NCI-H128 (cell line): ENCODE measurements at regions not wholly inside any gene's neighbourhood (a gene's known extent, or its start where the extent isn't known, plus 50 kb on each side); places are given as distances from the start of the nearest gene placed in this dataset.
A peak's percentile ranks its signal among the peaks of the same experiment; 100 is the strongest.

Experiments
- DNase-seq: peaks from one replicate; lab custom pipeline; 2025; ENCODE audit not compliant: unreplicated experiment; lab: John Stamatoyannopoulos, UW

DNA sequence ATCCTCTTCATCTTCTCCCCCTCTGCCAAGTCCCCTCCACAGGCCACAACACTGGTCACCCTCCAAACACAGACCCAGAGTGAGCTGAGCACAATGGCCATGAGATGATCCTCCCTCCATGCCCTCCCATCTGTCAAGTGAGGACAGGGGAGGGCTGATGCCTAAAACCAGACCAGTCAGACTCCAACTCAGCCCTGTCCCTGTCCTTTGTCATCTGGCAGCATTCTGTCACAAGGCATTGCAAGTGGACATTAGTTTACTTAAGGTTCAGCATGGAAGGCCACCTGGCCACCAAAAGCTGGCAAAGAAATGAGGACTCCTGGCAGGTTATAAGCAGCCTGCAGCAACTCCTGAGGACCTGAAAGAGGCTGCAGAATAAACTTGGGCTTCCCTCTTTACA, 136.2 kb upstream of the SLC30A5 start:
- DNase-seq = no peak

- no peak for DNase-seq
Measured at GRCh38 chr5:68958428-68958827, 135.4 kb upstream of the SLC30A5 start.

DNA sequence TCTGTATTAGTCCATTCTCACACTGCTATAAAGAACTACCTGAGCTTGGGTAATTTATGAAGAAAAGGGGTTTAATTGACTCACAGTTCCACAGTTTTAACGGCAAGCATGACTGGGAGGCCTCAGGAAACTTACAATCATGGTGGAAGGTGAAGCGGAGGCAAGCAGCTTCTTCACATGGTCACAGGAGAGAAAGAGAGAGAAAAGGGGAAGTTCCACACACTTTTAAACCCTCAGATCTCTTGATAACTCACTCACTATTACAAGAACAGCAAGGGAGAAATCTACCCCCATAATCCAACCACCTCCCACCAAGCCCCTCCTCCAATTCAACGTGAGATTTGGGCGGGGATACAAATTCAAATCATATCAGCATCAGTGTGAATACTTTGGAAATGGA, 133.4 kb upstream of the SLC30A5 start:
- DNase-seq = no peak

- no peak for DNase-seq
Measured at GRCh38 chr5:68960961-68961360, 132.9 kb upstream of the SLC30A5 start.

DNA sequence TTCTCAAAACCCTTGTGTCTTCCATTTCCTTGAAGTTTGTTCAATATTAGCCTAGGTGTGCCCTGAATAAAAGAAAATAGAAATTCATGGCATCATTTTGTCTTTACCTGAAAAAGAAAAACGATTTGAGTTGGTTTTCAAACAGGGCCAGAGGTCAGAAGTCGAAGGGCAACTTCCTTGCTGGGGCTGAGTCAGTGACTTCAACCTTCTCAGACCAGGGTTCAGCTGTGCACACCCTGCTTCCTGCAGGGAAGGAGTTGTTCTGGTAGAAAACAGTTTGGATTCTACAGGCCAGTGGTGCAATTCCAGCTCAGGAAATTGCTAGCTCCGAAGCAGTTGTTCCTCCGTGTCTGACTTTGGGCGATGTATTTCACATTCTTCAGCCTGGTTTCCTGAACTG, 132.1 kb upstream of the SLC30A5 start:
- DNase-seq = no peak

- peak; percentile 2 for DNase-seq
Measured at GRCh38 chr5:68962757-68963484, 130.9 kb upstream of the SLC30A5 start.

- DNase-seq = no peak
Measured at GRCh38 chr5:68964679-68965078, 129.1 kb upstream of the SLC30A5 start.

DNA sequence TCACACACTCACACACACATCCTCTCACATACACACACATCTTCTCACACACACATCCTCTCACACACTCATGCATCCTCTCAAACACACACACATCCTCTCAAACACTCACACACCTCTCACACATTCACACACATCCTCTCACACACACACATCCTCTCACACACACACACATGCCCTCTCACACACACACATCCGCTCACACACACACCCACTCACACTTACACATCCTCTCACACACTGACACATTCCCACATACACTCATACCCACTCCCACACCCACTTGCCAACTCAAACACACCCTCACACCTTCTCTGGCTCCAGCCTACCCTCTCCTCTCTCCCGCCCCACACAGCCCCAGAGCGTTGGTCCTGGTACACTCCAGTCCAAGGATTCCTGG, 127.9 kb upstream of the SLC30A5 start:
- no peak for DNase-seq

- DNase-seq = no peak
Measured at GRCh38 chr5:68966596-68966995, 127.2 kb upstream of the SLC30A5 start.

DNA sequence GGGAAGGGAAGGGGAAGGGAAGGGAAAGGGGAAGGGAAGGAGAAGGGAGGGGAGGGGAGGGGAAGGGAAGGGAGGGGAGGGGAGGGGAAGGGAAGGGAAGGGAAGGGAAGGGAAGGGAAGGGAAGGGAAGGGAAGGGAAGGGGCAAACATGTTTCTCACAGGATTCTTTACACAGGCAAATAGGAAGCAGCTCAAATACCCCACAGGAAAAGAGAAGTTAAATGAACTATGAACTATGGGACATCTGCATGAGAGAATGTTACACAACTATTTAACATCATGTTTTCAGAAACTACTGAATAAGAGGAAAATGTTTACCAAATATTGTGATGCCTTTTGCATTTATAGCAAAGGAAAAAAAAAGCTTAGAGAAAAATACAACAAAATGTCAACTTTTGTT, 125.4 kb upstream of the SLC30A5 start:
- DNase-seq = no peak

DNA sequence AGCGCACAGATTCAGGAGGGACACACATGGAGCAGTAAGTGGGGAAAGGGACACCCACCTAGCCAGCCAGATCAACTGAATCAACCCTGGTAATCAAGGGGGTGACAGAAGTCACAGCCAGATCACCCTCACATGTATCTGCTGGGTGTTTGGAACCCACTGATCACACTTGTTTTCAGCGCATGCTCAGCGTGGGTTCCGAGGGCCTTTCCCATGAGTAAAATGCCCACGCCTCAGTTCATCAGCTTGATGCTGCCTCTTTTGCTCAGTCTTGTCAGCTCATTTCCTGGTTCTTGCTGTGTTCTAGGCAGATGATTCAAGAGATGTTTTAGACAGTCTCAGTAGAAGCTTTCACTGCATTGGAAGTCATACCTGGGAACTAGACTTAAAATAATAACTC, 123.2 kb upstream of the SLC30A5 start:
- no peak for DNase-seq

- DNase-seq = no peak
Measured at GRCh38 chr5:68973696-68974095, 120.1 kb upstream of the SLC30A5 start.

GRCh38 chr5:68983043-68983442, 110.8 kb upstream of the SLC30A5 start:
- DNase-seq = no peak

DNA sequence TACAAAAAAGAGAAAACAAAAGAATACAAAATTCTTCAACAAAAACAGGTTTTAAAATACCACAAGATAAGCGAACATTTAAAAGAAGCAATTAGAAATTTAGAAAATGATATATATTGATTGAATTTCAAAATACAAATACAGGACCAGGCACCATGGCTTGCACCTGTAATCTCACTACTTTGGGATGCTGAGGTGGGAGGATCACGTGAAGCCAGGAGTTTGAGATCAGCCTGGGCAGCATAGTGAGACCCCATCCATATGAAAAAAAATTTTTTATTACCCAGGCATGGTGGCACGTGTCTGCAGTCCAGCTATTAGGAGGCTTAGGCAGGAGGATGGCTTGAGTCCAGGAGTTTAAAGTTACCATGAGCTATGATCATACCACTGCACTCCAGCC, 109.9 kb upstream of the SLC30A5 start:
- no peak for DNase-seq

- no peak for DNase-seq
Measured at GRCh38 chr5:68991279-68992084, 102.3 kb upstream of the SLC30A5 start.

GRCh38 chr5:68994645-68995044, 99.2 kb upstream of the SLC30A5 start:
- DNase-seq = no peak

DNA sequence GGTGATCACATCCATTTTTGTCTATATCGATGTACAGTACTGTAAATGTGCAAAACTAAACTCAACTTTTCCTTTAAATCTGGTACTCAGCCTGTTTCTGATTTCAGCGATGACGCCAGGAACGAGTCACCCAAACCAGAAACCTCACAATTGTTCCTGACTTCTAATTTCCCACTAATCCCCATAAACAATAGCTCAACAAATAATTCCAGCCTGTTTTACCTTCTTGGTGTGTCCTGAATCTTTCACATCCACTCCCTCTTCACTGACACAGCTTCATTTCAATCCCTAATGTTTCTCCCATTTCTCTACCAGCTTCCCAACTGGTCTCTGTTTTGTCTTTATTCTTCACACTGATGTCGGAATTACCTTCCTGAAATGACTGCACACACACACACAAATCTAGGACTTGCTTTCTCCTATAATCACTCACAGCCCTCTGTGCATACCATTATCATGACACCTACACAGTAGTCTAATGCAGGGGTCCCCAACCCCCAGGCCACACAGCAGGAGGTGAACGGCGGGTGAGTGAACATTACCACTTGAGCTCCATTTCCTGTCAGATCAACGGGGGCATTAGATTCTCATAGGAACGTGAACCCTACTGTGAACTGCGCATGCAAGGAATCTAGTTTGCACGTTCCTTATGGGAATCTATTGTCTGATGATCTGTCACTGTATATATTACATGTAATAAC, 97.8 kb upstream of the SLC30A5 start:
- DNase-seq = no peak

GRCh38 chr5:68999181-68999580, 94.6 kb upstream of the SLC30A5 start:
- no peak for DNase-seq

DNA sequence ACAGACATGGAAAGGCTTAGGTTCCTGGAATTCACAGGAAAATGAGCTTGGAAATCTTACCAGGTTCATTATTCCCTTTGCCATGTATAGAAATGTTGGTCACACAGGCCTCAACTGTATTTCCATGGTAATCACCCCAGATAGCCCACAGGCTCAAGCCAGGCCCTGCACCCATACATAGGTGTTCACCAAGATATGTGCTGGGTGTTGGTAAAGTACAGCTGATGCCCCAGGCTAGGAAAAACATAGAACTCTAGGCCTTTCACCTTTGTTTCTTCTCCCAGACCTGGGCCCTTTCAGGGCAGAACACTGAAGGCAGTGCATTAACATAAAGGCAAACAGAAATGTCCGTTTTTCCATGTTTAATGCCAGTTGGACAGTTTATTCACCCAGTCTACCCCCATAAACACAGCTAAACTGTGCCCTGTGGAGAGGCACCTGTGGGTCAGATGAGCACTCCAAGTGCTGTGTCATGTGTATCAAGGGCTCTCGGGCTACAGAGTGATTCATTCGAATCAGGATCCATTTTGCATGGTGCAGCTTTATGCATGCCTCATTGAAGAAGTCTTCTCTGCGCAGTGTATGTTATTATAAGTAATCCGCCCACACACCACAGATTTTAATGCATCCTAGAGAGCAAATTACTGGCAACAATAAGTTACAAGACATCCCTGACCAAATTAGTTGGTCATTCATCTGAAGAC, 93.4 kb upstream of the SLC30A5 start:
- no peak for DNase-seq

DNA sequence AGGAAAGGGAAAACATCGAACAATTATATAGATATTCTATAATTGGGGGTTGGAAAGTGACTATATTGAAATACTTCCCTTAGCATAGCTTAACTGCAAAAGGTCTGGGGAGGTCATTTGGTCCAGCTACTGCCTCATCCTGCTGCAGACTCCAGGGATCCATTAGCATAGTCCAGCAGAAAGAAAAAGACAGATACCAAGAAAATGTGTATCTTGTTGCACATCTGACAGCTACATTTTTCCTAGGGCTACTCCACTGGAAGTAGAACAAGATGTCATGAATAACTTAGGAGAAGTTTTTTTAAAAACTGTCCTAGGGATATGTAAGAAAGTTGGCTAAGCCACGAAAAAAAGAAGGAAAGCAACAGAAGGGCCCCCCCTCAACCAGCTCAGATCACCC, 92.9 kb upstream of the SLC30A5 start:
- no peak for DNase-seq

- DNase-seq = no peak
Measured at GRCh38 chr5:69001627-69002026, 92.2 kb upstream of the SLC30A5 start.
